Loucy (cell line): ENCODE measurements at regions not wholly inside any gene's neighbourhood (a gene's known extent, or its start where the extent isn't known, plus 50 kb on each side); places are given as distances from the start of the nearest gene placed in this dataset.

Experiments used
- H2AFZ ChIP-seq: fragments of 200-600 bp; sonication (generic); 2 replicates; pipeline ENCODE4 v1.6.0; 2016; ENCODE audit warnings: antibody characterized with exemption, mild to moderate bottlenecking, low read length, moderate library complexity
- H3F3A ChIP-seq: fragments of 200-600 bp; 2 replicates; pipeline ENCODE4 v1.6.0; 2016; ENCODE audit warnings: antibody characterized with exemption, low read depth, mild to moderate bottlenecking
- H3K27me3 ChIP-seq: fragments of 200-600 bp; sonication (generic); 2 replicates; pipeline ENCODE4 v1.6.1; 2014; ENCODE audit warnings: low read length, mild to moderate bottlenecking; ENCODE audit not compliant: insufficient read depth, poor library complexity, severe bottlenecking
- H3K36me3 ChIP-seq: fragments of 200-600 bp; sonication (generic); 2 replicates; pipeline ENCODE4 v1.6.1; 2016; ENCODE audit warnings: low read length; ENCODE audit not compliant: insufficient read depth
- H3K4me1 ChIP-seq: fragments of 200-600 bp; sonication (generic); 2 replicates; pipeline ENCODE4 v1.5.1; 2014; ENCODE audit warnings: low read length, mild to moderate bottlenecking; ENCODE audit not compliant: insufficient read depth, poor library complexity, severe bottlenecking
- H3K4me2 ChIP-seq: fragments of 200-600 bp; sonication (generic); 2 replicates; pipeline ENCODE4 v1.6.0; 2014; ENCODE audit warnings: antibody characterized with exemption, low read length, low read depth, mild to moderate bottlenecking; ENCODE audit not compliant: poor library complexity, severe bottlenecking
- H3K4me3 ChIP-seq: fragments of 200-600 bp; sonication (generic); 2 replicates; pipeline ENCODE4 v1.5.1; 2014; ENCODE audit warnings: low read length, mild to moderate bottlenecking, mixed read lengths; ENCODE audit not compliant: poor library complexity, severe bottlenecking
- H3K79me2 ChIP-seq: fragments of 200-600 bp; sonication (generic); 2 replicates; pipeline ENCODE4 v1.6.1; 2014; ENCODE audit warnings: low read length; ENCODE audit not compliant: insufficient read depth
- H3K9ac ChIP-seq: fragments of 200-600 bp; sonication (generic); 2 replicates; pipeline ENCODE4 v1.6.0; 2014; ENCODE audit warnings: mild to moderate bottlenecking, low read depth, low read length, moderate library complexity; ENCODE audit not compliant: poor library complexity, severe bottlenecking
- H3K9me2 ChIP-seq: fragments of 200-600 bp; sonication (generic); replicated peaks from 2 replicates; pipeline ENCODE4 v1.6.1; 2016; ENCODE audit warnings: low read depth, low read length, mixed read lengths
- H3K9me3 ChIP-seq: fragments of 200-600 bp; sonication (generic); 2 replicates; pipeline ENCODE4 v1.6.1; 2014; ENCODE audit warnings: mild to moderate bottlenecking, antibody characterized with exemption, low read length, low read depth; ENCODE audit not compliant: insufficient read depth
- H4K20me1 ChIP-seq: fragments of 200-600 bp; sonication (generic); 2 replicates; pipeline ENCODE4 v1.6.0; 2014; ENCODE audit warnings: antibody characterized with exemption, low read length, mild to moderate bottlenecking; ENCODE audit not compliant: insufficient read depth, poor library complexity, severe bottlenecking
- CTCF ChIP-seq: fragments of 200-600 bp; sonication (generic); conservative IDR thresholded peaks from 2 replicates; pipeline ENCODE4 v1.5.1; 2014; ENCODE audit warnings: mild to moderate bottlenecking, antibody characterized with exemption, low read length
- EZH2phosphoT487 ChIP-seq: fragments of 200-600 bp; IDR thresholded peaks from 2 replicates; pipeline ENCODE4 v1.6.1; 2018; ENCODE audit warnings: antibody characterized with exemption, mild to moderate bottlenecking, moderate library complexity, borderline replicate concordance

GRCh38 chr5:18811661-18812060, 1176.3 kb downstream of the CDH18 start:
- Histone ChIP-seq H3K9me3 (no peaks in the 10 kb centered on the region), H3K4me3 (no peak overlapping the region), H3K27me3 (no peaks in the 10 kb centered on the region), H3K4me2 (no peak overlapping the region), H3K36me3 (no peaks in the 10 kb centered on the region), H2AFZ (no peak overlapping the region), H3K79me2 (no peaks in the 10 kb centered on the region), H3F3A (no peaks in the 10 kb centered on the region), H3K9me2 (no peaks in the 10 kb centered on the region), H4K20me1 (no peaks in the 10 kb centered on the region), H3K4me1 (no peaks in the 10 kb centered on the region), H3K9ac (no peak overlapping the region)
- TF ChIP-seq CTCF (no peak), EZH2phosphoT487 (no peak)

- TF ChIP-seq CTCF = no peak
- no peak for TF ChIP-seq EZH2phosphoT487
- no peak overlapping the region for H3K4me2 ChIP-seq
- no peaks in the 10 kb centered on the region for H3K9me2 ChIP-seq
- no peaks in the 10 kb centered on the region for H3K36me3 ChIP-seq
- H4K20me1 ChIP-seq = no peaks in the 10 kb centered on the region
- no peak overlapping the region for H3K9ac ChIP-seq
- no peaks in the 10 kb centered on the region for H3K9me3 ChIP-seq
- no peaks in the 10 kb centered on the region for H3K27me3 ChIP-seq
- no peaks in the 10 kb centered on the region for H3K4me1 ChIP-seq
- no peak overlapping the region for H3K4me3 ChIP-seq
- H2AFZ ChIP-seq = no peak overlapping the region
- no peaks in the 10 kb centered on the region for H3F3A ChIP-seq
- no peaks in the 10 kb centered on the region for H3K79me2 ChIP-seq
These were observed 1159.6 kb downstream of the CDH18 start for GRCh38 chr5:18828351-18828750.

DNA sequence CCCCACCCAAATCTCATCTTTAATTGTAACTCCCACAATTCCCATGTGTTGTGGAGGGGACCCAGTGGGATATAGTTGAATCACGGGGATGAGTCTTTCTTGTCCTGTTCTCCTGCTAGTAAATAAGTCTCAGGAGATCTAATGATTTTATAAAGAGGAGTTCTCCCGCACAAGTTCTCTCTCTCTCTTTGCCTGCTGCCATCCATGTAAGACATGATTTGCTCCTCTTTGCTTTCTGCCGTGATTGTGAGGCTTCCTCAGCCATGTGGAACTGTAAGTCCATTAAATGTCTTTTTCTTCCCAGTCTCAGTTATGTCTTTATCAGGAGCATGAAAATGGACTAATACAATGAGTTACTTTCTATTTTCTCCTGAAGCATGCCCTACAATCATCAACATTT, 1158.5 kb downstream of the CDH18 start:
- no peak overlapping the region for H3K4me2 ChIP-seq
- H3K9me2 ChIP-seq = no peaks in the 10 kb centered on the region
- no peak overlapping the region for H3K4me3 ChIP-seq
- no peak overlapping the region for H3K9ac ChIP-seq
- no peaks in the 10 kb centered on the region for H3K79me2 ChIP-seq
- no peaks in the 10 kb centered on the region for H3F3A ChIP-seq
- no peaks in the 10 kb centered on the region for H3K27me3 ChIP-seq
- TF ChIP-seq EZH2phosphoT487 = no peak
- TF ChIP-seq CTCF = no peak
- no peaks in the 10 kb centered on the region for H4K20me1 ChIP-seq
- no peak overlapping the region for H2AFZ ChIP-seq
- no peaks in the 10 kb centered on the region for H3K9me3 ChIP-seq
- no peaks in the 10 kb centered on the region for H3K36me3 ChIP-seq
- no peaks in the 10 kb centered on the region for H3K4me1 ChIP-seq
